ENCODE measurements at regions not wholly inside any gene's neighbourhood (a gene's known extent, or its start where the extent isn't known, plus 50 kb on each side); places are given as distances from the start of the nearest gene placed in this dataset.
A peak's percentile ranks its signal among the peaks of the same experiment; 100 is the strongest.
"Not testable (repeated sequence)": the region's sequence is repeated elsewhere in the genome, so short reads cannot be mapped to it uniquely, and the experiment has no call there.

- peak; percentile 35 for DNase-seq
Measured at GRCh38 chr2:87593784-87594610, 153.9 kb upstream of the PLGLB2 start.

- not testable (repeated sequence) for DNase-seq
Measured at GRCh38 chr2:87594611-87594992, 153.3 kb upstream of the PLGLB2 start.

- DNase-seq, result not testable (repeated sequence)
Measured at GRCh38 chr2:87595017-87595416, 152.9 kb upstream of the PLGLB2 start.

GRCh38 chr2:87600961-87601360 is 146.9 kb upstream of the PLGLB2 start:
- DNase-seq, result not testable (repeated sequence)

- DNase-seq, result not testable (repeated sequence)
Measured at GRCh38 chr2:87602118-87602517, 145.8 kb upstream of the PLGLB2 start.

- DNase-seq, result not testable (repeated sequence)
Measured at GRCh38 chr2:87602728-87603127, 145.2 kb upstream of the PLGLB2 start.

GRCh38 chr2:87603418-87604278 is 144.2 kb upstream of the PLGLB2 start:
- DNase-seq, result not testable (repeated sequence)

- DNase-seq, result not testable (repeated sequence)
Measured at GRCh38 chr2:87604279-87604818, 143.5 kb upstream of the PLGLB2 start.

- DNase-seq, result not testable (repeated sequence)
Measured at GRCh38 chr2:87604980-87605379, 142.9 kb upstream of the PLGLB2 start.

GRCh38 chr2:87608377-87609166 is 139.3 kb upstream of the PLGLB2 start:
- not testable (repeated sequence) for DNase-seq

- DNase-seq, result not testable (repeated sequence)
Measured at GRCh38 chr2:87610974-87611373, 136.9 kb upstream of the PLGLB2 start.

GRCh38 chr2:87611416-87611815 is 136.5 kb upstream of the PLGLB2 start:
- not testable (repeated sequence) for DNase-seq

GRCh38 chr2:87611956-87612355 is 135.9 kb upstream of the PLGLB2 start:
- not testable (repeated sequence) for DNase-seq

GRCh38 chr2:87614829-87615434 is 133.0 kb upstream of the PLGLB2 start:
- not testable (repeated sequence) for DNase-seq

- not testable (repeated sequence) for DNase-seq
Measured at GRCh38 chr2:87619121-87619520, 128.8 kb upstream of the PLGLB2 start.

- DNase-seq, result not testable (repeated sequence)
Measured at GRCh38 chr2:87621139-87621538, 126.7 kb upstream of the PLGLB2 start.

- not testable (repeated sequence) for DNase-seq
Measured at GRCh38 chr2:87622720-87623119, 125.2 kb upstream of the PLGLB2 start.

- peak; percentile 23 for DNase-seq
Measured at GRCh38 chr2:87629491-87630458, 118.1 kb upstream of the PLGLB2 start.

- not testable (repeated sequence) for DNase-seq
Measured at GRCh38 chr2:87630892-87631291, 117.0 kb upstream of the PLGLB2 start.

- DNase-seq, result not testable (repeated sequence)
Measured at GRCh38 chr2:87631402-87631801, 116.5 kb upstream of the PLGLB2 start.
